ENCODE measurements at regions not wholly inside any gene's neighbourhood (a gene's known extent, or its start where the extent isn't known, plus 50 kb on each side); places are given as distances from the start of the nearest gene placed in this dataset.

DNA sequence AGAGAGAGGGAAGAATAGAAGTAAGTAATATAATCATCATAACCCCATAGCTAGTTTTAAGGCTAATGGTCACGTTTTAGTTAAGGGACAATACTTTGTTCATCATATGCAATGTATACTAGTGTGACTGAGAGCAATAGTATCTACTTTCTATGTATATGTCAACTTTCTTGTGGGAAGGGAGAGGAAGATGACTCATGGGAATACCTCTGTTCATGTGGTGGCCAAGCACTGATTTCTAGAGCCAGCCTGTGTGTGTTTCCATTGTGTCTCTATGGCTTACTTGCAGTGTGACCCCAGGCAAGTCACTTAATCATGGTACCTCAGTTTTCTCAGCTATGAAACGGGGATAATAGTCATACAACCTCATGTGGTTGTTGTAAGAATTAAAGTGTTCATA, 639.6 kb downstream of the CETN3 start:
- ChIA-PET POLR2A (no interaction called here), CTCF (no interaction called here)
- TF ChIP-seq, protein P1, sequence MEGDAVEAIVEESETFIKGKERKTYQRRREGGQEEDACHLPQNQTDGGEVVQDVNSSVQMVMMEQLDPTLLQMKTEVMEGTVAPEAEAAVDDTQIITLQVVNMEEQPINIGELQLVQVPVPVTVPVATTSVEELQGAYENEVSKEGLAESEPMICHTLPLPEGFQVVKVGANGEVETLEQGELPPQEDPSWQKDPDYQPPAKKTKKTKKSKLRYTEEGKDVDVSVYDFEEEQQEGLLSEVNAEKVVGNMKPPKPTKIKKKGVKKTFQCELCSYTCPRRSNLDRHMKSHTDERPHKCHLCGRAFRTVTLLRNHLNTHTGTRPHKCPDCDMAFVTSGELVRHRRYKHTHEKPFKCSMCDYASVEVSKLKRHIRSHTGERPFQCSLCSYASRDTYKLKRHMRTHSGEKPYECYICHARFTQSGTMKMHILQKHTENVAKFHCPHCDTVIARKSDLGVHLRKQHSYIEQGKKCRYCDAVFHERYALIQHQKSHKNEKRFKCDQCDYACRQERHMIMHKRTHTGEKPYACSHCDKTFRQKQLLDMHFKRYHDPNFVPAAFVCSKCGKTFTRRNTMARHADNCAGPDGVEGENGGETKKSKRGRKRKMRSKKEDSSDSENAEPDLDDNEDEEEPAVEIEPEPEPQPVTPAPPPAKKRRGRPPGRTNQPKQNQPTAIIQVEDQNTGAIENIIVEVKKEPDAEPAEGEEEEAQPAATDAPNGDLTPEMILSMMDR (IDR thresholded peaks at IDR 0.05; ENCODE audit: insufficient read depth, low read depth, low read length): no peak
- Histone ChIP-seq H3K4me3 (ENCODE audit: low read depth, low read length) (no peak overlapping the region), H3K36me3 (ENCODE audit: control insufficient read depth, insufficient read depth, low read length) (no peaks in the 10 kb centered on the region), H3K27me3 (ENCODE audit: control insufficient read depth, insufficient read depth, low read length) (no peaks in the 10 kb centered on the region)
- no peak for DNase-seq (ENCODE audit: low read depth)

DNA sequence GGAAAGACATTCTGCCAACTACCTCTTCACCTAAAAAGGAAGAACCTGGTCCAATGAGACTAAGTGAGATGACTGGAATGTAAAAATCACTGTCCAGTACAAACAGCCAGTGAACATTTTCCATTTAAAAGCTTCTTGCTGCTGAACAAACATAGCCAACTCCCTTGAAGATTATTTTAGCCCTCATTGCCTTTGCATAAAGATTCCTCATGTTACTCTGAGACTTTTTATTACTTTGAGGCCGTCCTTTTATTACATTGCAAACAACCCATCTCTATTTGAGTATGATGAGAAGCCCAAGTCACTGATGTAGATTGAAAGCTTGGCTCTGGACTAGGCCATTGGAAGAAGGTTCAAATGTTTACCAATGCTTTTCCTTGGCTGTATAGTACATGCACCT, 649.8 kb downstream of the CETN3 start:
- Histone ChIP-seq H3K36me3 (ENCODE audit: control insufficient read depth, insufficient read depth, low read length) (no peaks in the 10 kb centered on the region), H3K27me3 (ENCODE audit: control insufficient read depth, insufficient read depth, low read length) (no peaks in the 10 kb centered on the region), H3K4me3 (ENCODE audit: low read depth, low read length) (no peak overlapping the region)
- TF ChIP-seq, protein P1 (IDR thresholded peaks at IDR 0.05; ENCODE audit: insufficient read depth, low read depth, low read length): no peak
- ChIA-PET POLR2A (no interaction called here), CTCF (no interaction called here)
- DNase-seq (ENCODE audit: low read depth): no peak

DNA sequence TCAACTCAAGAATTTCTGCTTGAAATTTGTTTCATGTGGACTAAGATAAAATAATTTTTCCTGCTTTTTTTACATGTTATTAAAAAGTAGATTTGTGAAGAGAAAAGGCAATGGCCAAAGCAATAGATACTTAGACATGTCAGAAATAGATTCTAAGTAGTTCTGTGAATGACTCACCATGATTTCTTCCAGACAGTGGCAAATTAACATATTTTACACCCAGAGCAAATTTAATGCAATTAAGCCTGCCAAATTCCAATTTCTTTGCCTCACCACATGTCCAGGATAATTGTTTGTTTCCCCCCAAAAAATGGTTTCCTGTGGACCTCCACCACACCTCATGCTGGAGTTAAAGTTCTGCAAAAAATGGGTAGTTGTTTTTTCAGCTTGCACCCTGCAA, 651.4 kb downstream of the CETN3 start:
- no peak overlapping the region for H3K4me3 ChIP-seq (ENCODE audit: low read depth, low read length)
- ChIA-PET CTCF (no interaction called here), POLR2A (no interaction called here)
- no peaks in the 10 kb centered on the region for H3K27me3 ChIP-seq (ENCODE audit: control insufficient read depth, insufficient read depth, low read length)
- TF ChIP-seq, protein P1 (IDR thresholded peaks at IDR 0.05; ENCODE audit: insufficient read depth, low read depth, low read length): no peak
- no peaks in the 10 kb centered on the region for H3K36me3 ChIP-seq (ENCODE audit: control insufficient read depth, insufficient read depth, low read length)
- no peak for DNase-seq (ENCODE audit: low read depth)

DNA sequence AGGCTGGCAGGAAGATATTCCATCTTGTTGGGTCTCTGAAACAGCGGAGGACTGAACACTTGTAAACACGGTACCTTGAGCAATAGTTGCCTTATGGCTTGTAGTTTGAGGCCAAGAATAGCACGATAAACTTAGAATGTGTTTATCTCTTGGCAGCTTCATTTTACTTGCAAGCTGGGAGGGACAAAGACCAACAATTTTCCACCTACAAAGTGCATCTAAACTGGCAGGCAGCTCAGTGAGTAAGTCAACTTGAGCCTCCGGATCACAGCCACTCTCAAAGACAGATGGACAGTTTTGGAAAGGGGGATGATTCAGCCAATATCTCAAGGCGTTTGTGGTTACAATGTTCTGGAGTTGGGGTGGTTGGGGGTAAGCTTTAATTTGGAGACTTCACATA, 652.6 kb downstream of the CETN3 start:
- ChIA-PET POLR2A (no interaction called here), CTCF (no interaction called here)
- H3K27me3 ChIP-seq (ENCODE audit: control insufficient read depth, insufficient read depth, low read length): no peaks in the 10 kb centered on the region
- no peak overlapping the region for H3K4me3 ChIP-seq (ENCODE audit: low read depth, low read length)
- TF ChIP-seq, protein P1 (IDR thresholded peaks at IDR 0.05; ENCODE audit: insufficient read depth, low read depth, low read length): no peak
- no peaks in the 10 kb centered on the region for H3K36me3 ChIP-seq (ENCODE audit: control insufficient read depth, insufficient read depth, low read length)
- no peak for DNase-seq (ENCODE audit: low read depth)

DNA sequence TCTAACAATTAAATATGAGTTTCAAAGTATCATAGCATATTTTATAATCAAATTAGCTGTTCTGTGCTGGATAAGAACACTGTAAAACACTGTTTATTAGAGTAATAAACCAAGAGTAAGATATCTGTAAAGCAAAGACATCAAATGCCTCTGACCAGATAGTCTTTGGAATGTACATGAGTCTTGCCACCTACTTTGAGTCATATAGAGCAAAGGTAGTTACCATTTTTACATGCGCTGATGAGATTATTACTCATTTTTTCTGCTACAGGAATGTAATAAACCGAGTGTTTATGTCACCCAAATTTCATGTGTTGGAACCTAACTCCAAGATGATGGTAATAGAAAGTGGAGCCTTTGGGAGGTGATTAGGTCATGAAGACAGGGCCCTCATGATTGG, 654.5 kb downstream of the CETN3 start:
- H3K27me3 ChIP-seq (ENCODE audit: control insufficient read depth, insufficient read depth, low read length): no peaks in the 10 kb centered on the region
- no peak overlapping the region for H3K4me3 ChIP-seq (ENCODE audit: low read depth, low read length)
- TF ChIP-seq, protein P1 (IDR thresholded peaks at IDR 0.05; ENCODE audit: insufficient read depth, low read depth, low read length): no peak
- H3K36me3 ChIP-seq (ENCODE audit: control insufficient read depth, insufficient read depth, low read length): no peaks in the 10 kb centered on the region
- no peak for DNase-seq (ENCODE audit: low read depth)
- CTCF ChIA-PET: no interaction called here
- POLR2A ChIA-PET: no interaction called here

All from BJ (cell line).